MCF 10A (cell line): ENCODE measurements at regions not wholly inside any gene's neighbourhood (a gene's known extent, or its start where the extent isn't known, plus 50 kb on each side); places are given as distances from the start of the nearest gene placed in this dataset.

Experiments used
- BruUV-seq: library from RNA; stranded (reverse); fragments of 400-500 nt; replicated peaks from 2 replicates; lab custom pipeline; 2021; lab: Mats Ljungman, UMichigan
- CTCF ChIA-PET: fragments of 300-600 bp; sonication (Branson Sonifier 250); formaldehyde crosslinking; extraction: SDS; loops from one replicate; lab custom pipeline; 2021; ENCODE audit warnings: antibody characterized with exemption, inconsistent platforms; lab: Yijun Ruan, JAX
- POLR2A ChIA-PET: fragments of 300-600, 350-650 bp; sonication (Branson Sonifier 250); formaldehyde crosslinking; extraction: SDS; loops from one replicate; lab custom pipeline; 2020; ENCODE audit warnings: antibody characterized with exemption, inconsistent platforms; lab: Yijun Ruan, JAX
- DNase-seq: peaks from one replicate; pipeline ENCODE4 v3.0.0-alpha.2; 2018; ENCODE audit not compliant: unreplicated experiment
- H3K27ac Mint-ChIP-seq: one replicate; pipeline ENCODE4 v1.8.0; 2022; ENCODE audit warnings: mild to moderate bottlenecking, low read depth, mixed read lengths; ENCODE audit not compliant: unreplicated experiment
- H3K27me3 Mint-ChIP-seq: one replicate; pipeline ENCODE4 v1.8.0; 2022; ENCODE audit warnings: mixed read lengths; ENCODE audit not compliant: insufficient read depth, unreplicated experiment
- H3K36me3 Mint-ChIP-seq: one replicate; pipeline ENCODE4 v1.8.0; 2022; ENCODE audit warnings: mild to moderate bottlenecking, moderate library complexity, mixed read lengths; ENCODE audit not compliant: insufficient read depth, unreplicated experiment
- H3K4me1 Mint-ChIP-seq: one replicate; pipeline ENCODE4 v1.8.0; 2022; ENCODE audit warnings: mixed read lengths; ENCODE audit not compliant: insufficient read depth, unreplicated experiment
- H3K4me3 Mint-ChIP-seq: one replicate; pipeline ENCODE4 v1.8.0; 2022; ENCODE audit warnings: mild to moderate bottlenecking, moderate library complexity, mixed read lengths; ENCODE audit not compliant: unreplicated experiment
- H3K9me3 Mint-ChIP-seq: one replicate; pipeline ENCODE4 v1.8.0; 2022; ENCODE audit warnings: mixed read lengths; ENCODE audit not compliant: unreplicated experiment
- intact Hi-C: fragments of 100-400 bp; cut with micrococcal nuclease; formaldehyde crosslinking; loops from 2 replicates; pipeline ENCODE4 v1.14.1; 2022
- TF ChIP-seq, protein P1 (sequence below): fragments of 200-600 bp; IDR thresholded peaks from one replicate; pipeline ENCODE4 v1.8.0; 2022; ENCODE audit warnings: antibody characterized with exemption, mild to moderate bottlenecking; ENCODE audit not compliant: unreplicated experiment

DNA sequence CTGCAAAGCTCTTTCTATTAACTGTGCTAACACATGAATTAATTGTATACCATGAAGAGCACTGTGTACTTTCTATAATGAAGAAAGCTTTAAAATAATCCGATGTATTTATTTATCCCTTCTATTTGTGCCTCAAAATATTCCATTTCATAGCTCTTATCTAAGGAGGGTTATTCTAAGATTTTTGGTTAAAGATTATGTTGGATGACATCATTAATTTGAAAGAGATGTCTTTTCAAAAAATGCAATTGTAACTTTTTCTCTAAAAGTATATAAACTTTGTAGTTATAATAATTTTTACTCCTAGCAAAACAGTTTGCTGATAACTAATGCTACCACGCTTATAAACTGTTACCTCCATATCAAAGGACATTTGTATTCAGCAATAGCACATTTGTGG is 192.4 kb upstream of the HSF2 start:
- Mint-ChIP-seq H3K36me3 (no peaks in the 10 kb centered on the region), H3K4me3 (no peak overlapping the region), H3K27me3 (peaks cover 58% of the 10 kb centered on the region), H3K9me3 (peaks cover 7% of the 10 kb centered on the region), H3K4me1 (no peaks in the 10 kb centered on the region), H3K27ac (no peak overlapping the region)
- DNase-seq: no peak
- intact Hi-C loops: no loop called here
- ChIA-PET POLR2A (no interaction called here), CTCF (no interaction called here)
- no TSS peak for BruUV-seq
- TF ChIP-seq, protein P1, sequence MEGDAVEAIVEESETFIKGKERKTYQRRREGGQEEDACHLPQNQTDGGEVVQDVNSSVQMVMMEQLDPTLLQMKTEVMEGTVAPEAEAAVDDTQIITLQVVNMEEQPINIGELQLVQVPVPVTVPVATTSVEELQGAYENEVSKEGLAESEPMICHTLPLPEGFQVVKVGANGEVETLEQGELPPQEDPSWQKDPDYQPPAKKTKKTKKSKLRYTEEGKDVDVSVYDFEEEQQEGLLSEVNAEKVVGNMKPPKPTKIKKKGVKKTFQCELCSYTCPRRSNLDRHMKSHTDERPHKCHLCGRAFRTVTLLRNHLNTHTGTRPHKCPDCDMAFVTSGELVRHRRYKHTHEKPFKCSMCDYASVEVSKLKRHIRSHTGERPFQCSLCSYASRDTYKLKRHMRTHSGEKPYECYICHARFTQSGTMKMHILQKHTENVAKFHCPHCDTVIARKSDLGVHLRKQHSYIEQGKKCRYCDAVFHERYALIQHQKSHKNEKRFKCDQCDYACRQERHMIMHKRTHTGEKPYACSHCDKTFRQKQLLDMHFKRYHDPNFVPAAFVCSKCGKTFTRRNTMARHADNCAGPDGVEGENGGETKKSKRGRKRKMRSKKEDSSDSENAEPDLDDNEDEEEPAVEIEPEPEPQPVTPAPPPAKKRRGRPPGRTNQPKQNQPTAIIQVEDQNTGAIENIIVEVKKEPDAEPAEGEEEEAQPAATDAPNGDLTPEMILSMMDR: no peak

DNA sequence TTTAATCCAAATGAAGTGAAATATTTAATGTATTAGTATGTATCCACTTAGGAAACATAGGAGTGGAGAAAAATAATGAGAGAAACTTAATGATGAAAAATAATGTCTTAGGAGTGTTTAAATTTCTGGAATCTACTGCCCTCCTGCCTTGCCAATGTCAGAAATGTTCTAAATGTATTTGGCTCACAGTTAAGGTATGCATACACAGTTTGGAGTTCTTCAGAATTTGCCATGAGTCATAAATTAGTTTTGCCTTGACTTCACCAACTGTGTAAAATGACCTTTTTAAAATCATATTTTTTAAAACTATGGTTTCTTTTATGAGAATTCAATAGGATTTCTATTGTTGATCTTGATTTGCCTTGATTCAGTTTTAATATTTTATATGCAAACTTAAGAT is 191.7 kb upstream of the HSF2 start:
- Mint-ChIP-seq H3K27ac (no peak overlapping the region), H3K9me3 (peaks cover 7% of the 10 kb centered on the region)
- CTCF ChIA-PET: no interaction called here

DNA sequence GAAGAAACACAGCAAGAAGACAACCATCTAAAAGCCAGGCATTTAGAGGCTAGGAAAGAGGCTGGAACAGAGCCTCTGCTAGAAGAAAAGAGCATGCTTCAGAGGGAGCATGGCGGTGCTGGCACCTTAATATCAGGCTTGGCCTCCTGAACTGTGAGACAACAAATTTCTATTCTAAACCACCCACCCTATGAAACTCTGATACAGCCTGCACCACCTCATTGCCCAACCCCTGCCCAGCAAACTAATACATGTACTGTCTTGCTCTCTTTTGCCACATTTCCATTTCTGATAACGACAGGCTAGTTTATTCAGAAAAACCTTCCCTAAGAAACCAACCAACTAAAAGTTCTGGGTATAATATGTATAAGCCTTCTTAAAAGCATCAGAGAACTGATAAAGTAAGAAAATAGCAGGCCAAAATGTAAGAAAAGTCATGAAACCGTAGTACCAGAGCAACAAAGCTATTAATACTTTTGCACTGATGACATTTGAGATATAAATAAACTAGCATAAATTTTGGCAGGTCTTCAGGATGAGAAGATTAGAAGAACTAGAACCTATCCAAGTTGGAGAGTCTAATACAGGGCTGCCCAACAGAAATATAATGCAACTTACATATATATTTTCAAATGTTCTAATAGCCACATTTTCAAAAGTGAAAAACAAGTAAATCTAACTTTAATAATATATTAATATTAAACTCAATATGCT is 184.7 kb upstream of the HSF2 start:
- Mint-ChIP-seq H3K4me3 (no peak overlapping the region), H3K9me3 (no peaks in the 10 kb centered on the region), H3K27me3 (peaks cover 67% of the 10 kb centered on the region), H3K4me1 (no peaks in the 10 kb centered on the region), H3K27ac (no peak overlapping the region), H3K36me3 (no peaks in the 10 kb centered on the region)
- ChIA-PET POLR2A (no interaction called here), CTCF (no interaction called here)
- intact Hi-C loops: no loop called here
- BruUV-seq: no TSS peak
- TF ChIP-seq, protein P1: no peak
- DNase-seq: no peak

More for the DNA sequence above, 191.7 kb upstream of the HSF2 start:
- intact Hi-C loops: no loop called here
- no peaks in the 10 kb centered on the region for H3K36me3 Mint-ChIP-seq
- H3K4me3 Mint-ChIP-seq: no peak overlapping the region
- TF ChIP-seq, protein P1: no peak
- no peaks in the 10 kb centered on the region for H3K4me1 Mint-ChIP-seq
- no TSS peak for BruUV-seq
- H3K27me3 Mint-ChIP-seq: peaks cover 54% of the 10 kb centered on the region
- POLR2A ChIA-PET: no interaction called here
- no peak for DNase-seq

DNA sequence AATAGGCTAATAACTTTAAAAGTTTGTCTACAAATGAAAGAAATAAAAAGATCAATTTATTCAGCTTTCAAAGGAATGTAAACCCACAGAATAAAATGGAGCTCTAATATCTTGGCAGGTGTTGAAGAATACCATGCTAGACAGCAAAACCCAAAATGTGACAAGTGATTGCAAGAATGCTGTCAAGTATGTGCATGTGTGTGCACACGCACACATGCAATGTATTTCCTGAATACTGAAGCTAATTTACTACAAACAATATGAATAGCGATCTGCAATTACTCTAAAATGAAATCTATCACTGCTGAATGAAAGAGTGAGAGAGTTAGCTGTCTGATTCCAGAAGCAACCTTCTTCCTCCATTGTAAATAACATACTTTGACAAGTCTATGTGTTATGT is 179.2 kb upstream of the HSF2 start:
- Mint-ChIP-seq H3K27ac (no peak overlapping the region), H3K4me1 (no peaks in the 10 kb centered on the region), H3K27me3 (peaks cover 88% of the 10 kb centered on the region), H3K9me3 (no peaks in the 10 kb centered on the region), H3K4me3 (no peak overlapping the region), H3K36me3 (no peaks in the 10 kb centered on the region)
- intact Hi-C loops: no loop called here
- no peak for DNase-seq
- ChIA-PET POLR2A (no interaction called here), CTCF (interaction anchor here (0.5 to 0.6 kb wide), 2 partner anchors 233 to 832 kb away, joined by 3 to 4 read pairs; no protein-coding TSS in a partner anchor)
- BruUV-seq: no TSS peak
- TF ChIP-seq, protein P1: no peak
